Neural crest cell (in vitro differentiated cells): ENCODE measurements at regions not wholly inside any gene's neighbourhood (a gene's known extent, or its start where the extent isn't known, plus 50 kb on each side); places are given as distances from the start of the nearest gene placed in this dataset.

Source experiments
- DNase-seq: peaks from one replicate; pipeline ENCODE4 v3.0.0; 2021; ENCODE audit warnings: low read depth, mixed read lengths, low spot score
- H3K27ac Mint-ChIP-seq: one replicate; pipeline ENCODE4 v1.8.0; 2021; ENCODE audit warnings: mild to moderate bottlenecking, mixed read lengths; ENCODE audit not compliant: unreplicated experiment
- H3K27me3 Mint-ChIP-seq: 2 replicates; pipeline ENCODE4 v1.8.0; 2021; ENCODE audit warnings: low read depth, mild to moderate bottlenecking, mixed read lengths
- H3K36me3 Mint-ChIP-seq: 2 replicates; pipeline ENCODE4 v1.8.0; 2021; ENCODE audit warnings: low read depth, mild to moderate bottlenecking, mixed read lengths
- H3K4me1 Mint-ChIP-seq: 2 replicates; pipeline ENCODE4 v1.8.0; 2021; ENCODE audit warnings: mixed read lengths
- H3K4me3 Mint-ChIP-seq: one replicate; pipeline ENCODE4 v1.8.0; 2021; ENCODE audit warnings: mild to moderate bottlenecking, mixed read lengths
- H3K9me3 Mint-ChIP-seq: 2 replicates; pipeline ENCODE4 v1.8.0; 2021; ENCODE audit warnings: mixed read lengths
- TF ChIP-seq, protein P1 (sequence below): fragments of 200-600 bp; sonication (generic); conservative IDR thresholded peaks from 2 replicates; pipeline ENCODE4 v1.5.0; 2021; ENCODE audit warnings: antibody characterized with exemption, mild to moderate bottlenecking

DNA sequence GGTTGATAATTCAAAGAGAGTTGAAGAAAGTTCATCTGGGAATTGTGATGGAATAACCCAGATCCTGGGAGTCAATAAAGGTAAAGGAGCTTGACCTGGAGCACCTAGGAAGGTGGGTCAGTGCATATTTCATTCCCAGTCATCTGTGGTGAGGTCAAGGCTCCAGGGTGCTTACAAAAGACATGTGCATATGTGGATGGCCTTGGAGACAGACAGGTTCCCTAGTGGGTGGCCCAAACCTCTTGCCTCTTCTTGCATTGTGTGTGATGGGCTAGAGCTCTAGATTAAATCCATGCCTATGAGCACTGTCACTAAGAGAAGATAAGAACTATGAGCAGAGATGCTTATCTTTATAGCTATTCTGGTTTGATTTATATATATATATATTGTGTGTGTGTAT, 75.5 kb upstream of the CISTR start:
- no peak overlapping the region for H3K27ac Mint-ChIP-seq
- no peaks in the 10 kb centered on the region for H3K36me3 Mint-ChIP-seq
- H3K4me3 Mint-ChIP-seq = no peak overlapping the region
- H3K4me1 Mint-ChIP-seq = peaks cover 5% of the 10 kb centered on the region
- DNase-seq = no peak
- H3K9me3 Mint-ChIP-seq = no peaks in the 10 kb centered on the region
- TF ChIP-seq, protein P1, sequence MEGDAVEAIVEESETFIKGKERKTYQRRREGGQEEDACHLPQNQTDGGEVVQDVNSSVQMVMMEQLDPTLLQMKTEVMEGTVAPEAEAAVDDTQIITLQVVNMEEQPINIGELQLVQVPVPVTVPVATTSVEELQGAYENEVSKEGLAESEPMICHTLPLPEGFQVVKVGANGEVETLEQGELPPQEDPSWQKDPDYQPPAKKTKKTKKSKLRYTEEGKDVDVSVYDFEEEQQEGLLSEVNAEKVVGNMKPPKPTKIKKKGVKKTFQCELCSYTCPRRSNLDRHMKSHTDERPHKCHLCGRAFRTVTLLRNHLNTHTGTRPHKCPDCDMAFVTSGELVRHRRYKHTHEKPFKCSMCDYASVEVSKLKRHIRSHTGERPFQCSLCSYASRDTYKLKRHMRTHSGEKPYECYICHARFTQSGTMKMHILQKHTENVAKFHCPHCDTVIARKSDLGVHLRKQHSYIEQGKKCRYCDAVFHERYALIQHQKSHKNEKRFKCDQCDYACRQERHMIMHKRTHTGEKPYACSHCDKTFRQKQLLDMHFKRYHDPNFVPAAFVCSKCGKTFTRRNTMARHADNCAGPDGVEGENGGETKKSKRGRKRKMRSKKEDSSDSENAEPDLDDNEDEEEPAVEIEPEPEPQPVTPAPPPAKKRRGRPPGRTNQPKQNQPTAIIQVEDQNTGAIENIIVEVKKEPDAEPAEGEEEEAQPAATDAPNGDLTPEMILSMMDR = no peak
- H3K27me3 Mint-ChIP-seq = peaks cover 64% of the 10 kb centered on the region

DNA sequence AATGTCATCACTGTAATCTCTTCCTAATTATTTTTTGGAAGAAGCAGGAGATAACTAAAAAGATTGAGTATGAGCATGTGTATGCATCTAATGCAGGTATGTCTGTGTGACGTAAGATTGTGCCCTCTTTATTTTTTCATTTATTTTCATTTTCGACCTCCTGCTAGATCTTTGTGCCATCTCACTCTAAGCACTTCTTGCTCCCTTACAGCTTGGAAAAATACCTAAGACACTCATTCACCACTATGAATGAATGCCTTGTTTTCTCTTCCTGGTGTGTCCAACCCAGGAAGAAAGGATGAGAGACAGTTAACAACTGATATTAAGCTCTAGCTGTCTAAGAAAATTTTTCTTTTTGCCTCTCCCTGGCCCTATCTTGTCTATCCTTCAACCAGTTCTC, 76.8 kb upstream of the CISTR start:
- H3K4me1 Mint-ChIP-seq = peaks cover 5% of the 10 kb centered on the region
- no peak overlapping the region for H3K4me3 Mint-ChIP-seq
- peaks cover 67% of the 10 kb centered on the region for H3K27me3 Mint-ChIP-seq
- TF ChIP-seq, protein P1 = no peak
- H3K36me3 Mint-ChIP-seq = no peaks in the 10 kb centered on the region
- H3K9me3 Mint-ChIP-seq = no peaks in the 10 kb centered on the region
- no peak overlapping the region for H3K27ac Mint-ChIP-seq
- DNase-seq = no peak

DNA sequence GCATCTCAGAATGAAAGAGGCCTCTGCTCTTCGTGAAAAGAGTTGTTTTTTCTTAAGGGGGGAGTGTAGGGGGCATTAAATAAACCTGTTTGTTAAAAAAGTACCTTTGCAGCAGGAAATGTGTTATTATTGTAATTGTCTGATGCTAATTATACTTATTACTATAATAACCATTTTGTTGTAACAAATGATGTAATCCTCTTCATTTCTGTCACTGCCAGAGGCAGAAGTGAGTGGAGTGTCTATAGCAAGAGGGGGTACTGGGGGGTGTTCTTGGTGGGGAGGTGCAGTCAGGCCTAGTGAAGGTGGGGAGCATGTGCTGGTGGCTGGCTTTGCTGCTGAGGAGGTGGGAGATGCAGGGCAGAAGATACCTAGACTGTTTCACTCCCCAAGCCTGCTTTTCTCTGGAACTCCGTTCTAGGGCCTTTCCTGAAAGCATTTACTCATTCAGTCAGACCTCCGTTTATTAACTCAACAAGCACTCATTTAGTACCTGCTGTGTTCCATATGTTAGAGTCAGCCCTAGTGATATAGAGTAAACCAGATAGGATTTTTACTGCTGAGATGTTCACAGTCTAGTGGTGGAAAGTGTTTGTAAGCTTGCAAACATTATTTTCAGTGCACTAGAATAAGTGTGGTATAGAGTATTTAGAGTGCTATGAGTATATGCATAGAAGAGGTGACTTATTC, 77.5 kb upstream of the CISTR start:
- H3K4me1 Mint-ChIP-seq = peaks cover 5% of the 10 kb centered on the region
- DNase-seq = no peak
- H3K27ac Mint-ChIP-seq = no peak overlapping the region
- H3K9me3 Mint-ChIP-seq = no peaks in the 10 kb centered on the region
- peaks cover 67% of the 10 kb centered on the region for H3K27me3 Mint-ChIP-seq
- H3K4me3 Mint-ChIP-seq = no peak overlapping the region
- TF ChIP-seq, protein P1 = no peak
- no peaks in the 10 kb centered on the region for H3K36me3 Mint-ChIP-seq

DNA sequence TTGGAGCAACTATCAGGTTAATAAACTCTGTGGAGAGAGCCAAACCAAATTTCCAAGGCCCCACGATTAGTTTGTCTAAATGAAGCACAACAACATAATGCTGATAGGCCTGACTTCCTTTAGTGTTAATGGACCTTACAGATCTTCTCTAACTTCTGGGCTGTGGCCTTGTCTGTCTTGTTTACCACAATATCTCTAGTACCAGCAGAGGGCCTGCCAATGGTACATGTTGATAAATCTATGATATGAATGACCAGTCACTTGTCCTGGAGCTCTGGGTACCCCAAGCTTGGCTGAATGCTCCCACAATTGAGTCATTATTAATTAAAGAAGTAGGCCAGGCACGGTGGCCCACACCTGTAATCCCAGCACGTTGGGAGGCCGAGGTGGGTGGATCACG, 78.9 kb upstream of the CISTR start:
- Mint-ChIP-seq H3K36me3 (no peaks in the 10 kb centered on the region), H3K4me3 (no peak overlapping the region), H3K9me3 (no peaks in the 10 kb centered on the region), H3K4me1 (peaks cover 5% of the 10 kb centered on the region), H3K27me3 (peaks cover 67% of the 10 kb centered on the region), H3K27ac (no peak overlapping the region)
- TF ChIP-seq, protein P1 = no peak
- no peak for DNase-seq

DNA sequence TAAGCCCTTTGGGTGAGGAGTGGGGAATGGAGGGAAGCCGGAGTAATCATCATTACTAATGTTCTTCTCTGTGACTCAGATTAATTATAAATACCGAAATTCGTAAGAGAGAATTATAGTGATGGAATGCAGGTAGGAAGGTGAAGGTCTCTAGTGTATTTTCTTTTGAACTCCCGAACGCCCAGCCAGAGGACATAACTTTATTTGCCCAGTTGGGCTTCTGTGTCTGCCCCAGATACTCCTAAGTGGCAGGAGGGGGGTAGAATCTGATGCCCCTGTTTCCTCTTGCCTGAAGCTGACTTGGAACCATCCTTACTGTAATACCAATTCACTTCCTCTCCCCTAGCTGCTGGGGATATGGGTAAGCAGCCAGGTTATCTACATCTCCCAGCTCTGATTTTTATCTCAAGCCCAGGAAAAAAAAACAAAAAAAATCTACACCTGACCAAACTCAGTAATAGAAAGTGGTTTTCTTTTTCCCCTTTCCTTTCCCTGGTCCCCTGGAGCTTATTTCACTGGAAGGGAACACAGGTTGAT, 84.4 kb upstream of the CISTR start:
- H3K4me1 Mint-ChIP-seq = no peaks in the 10 kb centered on the region
- peaks cover 95% of the 10 kb centered on the region for H3K27me3 Mint-ChIP-seq
- TF ChIP-seq, protein P1 = no peak
- no peak overlapping the region for H3K27ac Mint-ChIP-seq
- no peak overlapping the region for H3K4me3 Mint-ChIP-seq
- no peaks in the 10 kb centered on the region for H3K36me3 Mint-ChIP-seq
- H3K9me3 Mint-ChIP-seq = no peaks in the 10 kb centered on the region
- DNase-seq = no peak
